AG09319 (cell line): ENCODE measurements at regions not wholly inside any gene's neighbourhood (a gene's known extent, or its start where the extent isn't known, plus 50 kb on each side); places are given as distances from the start of the nearest gene placed in this dataset.

Experiments
- DNase-seq: peaks from one replicate; pipeline ENCODE4 v3.0.0-alpha.2; 2010; ENCODE audit warnings: low read depth; ENCODE audit errors: extremely low read depth
- CTCF ChIP-seq: IDR thresholded peaks from 2 replicates; pipeline ENCODE4 v1.5.1; 2011; ENCODE audit warnings: low read depth, mild to moderate bottlenecking, inconsistent platforms, low read length, moderate library complexity

- TF ChIP-seq CTCF = no peak
- no peak for DNase-seq
Observed at GRCh38 chr9:682633-683508, 158.6 kb upstream of the DMRT1 start.

GRCh38 chr9:683509-684021 lies 157.9 kb upstream of the DMRT1 start:
- no peak for TF ChIP-seq CTCF
- no peak for DNase-seq

GRCh38 chr9:684054-684890 lies 157.2 kb upstream of the DMRT1 start:
- DNase-seq = no peak
- no peak for TF ChIP-seq CTCF

- TF ChIP-seq CTCF = no peak
- DNase-seq = no peak
Observed at GRCh38 chr9:684941-685340, 156.6 kb upstream of the DMRT1 start.

- TF ChIP-seq CTCF = no peak
- no peak for DNase-seq
Observed at GRCh38 chr9:686321-686813, 155.1 kb upstream of the DMRT1 start.

- no peak for DNase-seq
- no peak for TF ChIP-seq CTCF
Observed at GRCh38 chr9:687034-687785, 154.3 kb upstream of the DMRT1 start.
